MM.1S (cell line): ENCODE measurements at regions not wholly inside any gene's neighbourhood (a gene's known extent, or its start where the extent isn't known, plus 50 kb on each side); places are given as distances from the start of the nearest gene placed in this dataset.

Experiments
- CTCF ChIP-seq: fragments of 300-600 bp; sonication (generic); IDR thresholded peaks from 2 replicates; pipeline ENCODE4 v1.5.1; 2016; ENCODE audit warnings: antibody characterized with exemption, low read length, mixed read lengths
- EZH2phosphoT487 ChIP-seq: fragments of 300-600 bp; sonication (generic); IDR thresholded peaks from 2 replicates; pipeline ENCODE4 v1.6.1; 2018; ENCODE audit warnings: antibody characterized with exemption, low read length

GRCh38 chr3:26256224-26256623 is 366.3 kb upstream of the LRRC3B start:
- TF ChIP-seq CTCF (no peak), EZH2phosphoT487 (no peak)
